NCI-H524 treated with DMSO at 0.1 percent for 48 hours (cell line): ENCODE measurements at regions not wholly inside any gene's neighbourhood (a gene's known extent, or its start where the extent isn't known, plus 50 kb on each side); places are given as distances from the start of the nearest gene placed in this dataset.
"Not testable (repeated sequence)": the region's sequence is repeated elsewhere in the genome, so short reads cannot be mapped to it uniquely, and the experiment has no call there.

ENCODE experiments used
- DNase-seq: peaks from one replicate; lab custom pipeline; 2025; lab: John Stamatoyannopoulos, UW

DNA sequence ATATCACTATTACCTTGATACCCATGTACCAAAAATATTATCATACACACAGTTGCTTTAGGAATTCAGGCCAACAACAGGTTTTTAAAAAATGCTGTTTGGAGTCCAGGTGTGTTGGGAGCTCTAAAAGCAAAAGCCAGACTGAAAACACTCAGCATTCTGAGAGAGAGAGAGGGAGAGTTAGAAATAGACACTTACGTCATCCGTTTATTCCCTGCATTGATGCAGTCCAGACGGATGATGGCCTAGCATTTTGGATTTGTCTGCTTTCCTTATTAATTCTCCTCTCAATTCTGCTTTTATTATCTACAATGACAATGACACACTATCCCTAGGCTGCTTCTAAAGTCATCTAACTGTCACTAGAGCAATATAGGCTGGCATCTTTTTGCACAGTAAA, 358.3 kb upstream of the BOD1L1 start:
- no peak for DNase-seq

DNA sequence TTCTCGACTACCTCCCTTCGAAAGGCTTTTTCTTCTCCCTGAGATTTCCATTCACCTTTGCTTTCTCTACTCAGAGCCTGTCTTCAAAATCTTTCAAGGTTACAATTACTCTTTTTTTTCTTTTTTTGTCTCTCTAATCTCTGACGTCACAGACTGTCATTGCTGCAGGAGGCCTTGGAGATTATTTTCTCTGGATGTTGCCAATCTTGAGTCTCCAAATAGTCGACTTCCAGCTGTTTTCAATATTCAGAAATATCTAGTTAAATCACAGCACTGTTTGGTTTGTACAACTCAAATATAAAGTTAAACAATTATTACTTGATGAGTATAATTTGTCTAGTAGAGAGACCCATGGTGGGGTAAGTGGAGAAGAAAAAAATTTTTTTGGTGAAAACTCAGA, 359.0 kb upstream of the BOD1L1 start:
- no peak for DNase-seq

DNA sequence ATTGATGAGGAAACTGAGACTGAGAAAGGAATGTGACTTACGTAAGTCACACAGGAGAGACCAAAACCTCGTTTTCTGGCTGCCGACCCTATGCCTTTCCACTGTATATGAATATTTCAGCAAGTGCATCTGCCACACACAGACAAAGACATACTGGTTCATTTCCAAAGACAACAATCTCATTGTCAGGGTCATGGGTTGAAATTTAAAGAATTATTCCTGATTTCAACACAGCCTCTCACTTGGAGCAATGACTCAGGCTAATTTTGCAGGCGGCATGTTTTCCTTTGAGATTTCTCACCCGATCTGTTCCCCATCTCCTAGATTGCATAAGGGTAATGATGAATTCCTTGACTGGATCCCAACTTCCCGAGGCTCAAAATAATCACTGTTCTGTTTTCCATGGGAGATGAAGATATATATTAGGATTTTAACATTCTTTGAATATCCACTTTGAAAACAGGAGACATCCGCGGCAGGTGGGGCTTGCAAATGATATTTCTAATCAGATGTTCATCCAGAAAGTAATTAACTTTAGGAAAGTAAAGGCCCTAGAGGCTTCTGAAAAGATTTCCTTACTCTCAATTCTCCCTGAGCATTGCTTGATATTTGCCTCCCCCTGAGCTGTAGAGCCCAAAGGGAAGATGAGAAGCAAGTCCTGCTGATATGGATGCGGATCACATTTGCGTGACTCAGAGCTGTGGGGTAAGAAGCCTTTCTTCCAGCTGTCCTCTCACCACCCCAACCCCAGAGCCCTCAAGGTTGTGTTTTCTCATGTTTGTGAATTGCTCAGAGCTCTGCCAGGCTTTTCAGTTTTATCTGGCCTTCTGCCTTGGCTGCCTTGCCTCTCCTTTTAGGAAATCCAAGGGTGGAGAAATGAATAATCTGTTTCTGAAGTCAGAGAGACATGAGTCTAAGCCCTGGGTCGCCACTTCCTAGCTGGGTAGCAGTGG, 361.1 kb upstream of the BOD1L1 start:
- no peak for DNase-seq

DNA sequence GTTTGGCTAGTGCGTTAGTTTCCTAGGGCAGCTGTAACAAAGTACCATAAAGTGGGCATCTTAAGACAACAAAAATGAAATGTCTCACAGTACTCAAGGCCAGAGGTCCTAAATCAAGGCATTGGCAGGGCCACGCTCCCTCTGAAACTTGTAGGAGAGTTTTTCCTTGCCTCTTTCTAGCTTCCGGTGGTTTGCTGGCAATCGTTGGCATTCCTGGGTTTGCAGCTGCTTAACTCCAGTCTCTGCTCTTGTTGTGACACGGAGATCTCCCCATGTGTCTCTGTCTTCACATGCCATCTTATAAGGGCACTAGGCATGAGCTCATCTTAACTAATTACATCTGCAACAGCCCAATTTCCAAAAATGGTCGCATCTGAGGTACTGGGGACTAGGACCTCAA, 362.0 kb upstream of the BOD1L1 start:
- no peak for DNase-seq

DNA sequence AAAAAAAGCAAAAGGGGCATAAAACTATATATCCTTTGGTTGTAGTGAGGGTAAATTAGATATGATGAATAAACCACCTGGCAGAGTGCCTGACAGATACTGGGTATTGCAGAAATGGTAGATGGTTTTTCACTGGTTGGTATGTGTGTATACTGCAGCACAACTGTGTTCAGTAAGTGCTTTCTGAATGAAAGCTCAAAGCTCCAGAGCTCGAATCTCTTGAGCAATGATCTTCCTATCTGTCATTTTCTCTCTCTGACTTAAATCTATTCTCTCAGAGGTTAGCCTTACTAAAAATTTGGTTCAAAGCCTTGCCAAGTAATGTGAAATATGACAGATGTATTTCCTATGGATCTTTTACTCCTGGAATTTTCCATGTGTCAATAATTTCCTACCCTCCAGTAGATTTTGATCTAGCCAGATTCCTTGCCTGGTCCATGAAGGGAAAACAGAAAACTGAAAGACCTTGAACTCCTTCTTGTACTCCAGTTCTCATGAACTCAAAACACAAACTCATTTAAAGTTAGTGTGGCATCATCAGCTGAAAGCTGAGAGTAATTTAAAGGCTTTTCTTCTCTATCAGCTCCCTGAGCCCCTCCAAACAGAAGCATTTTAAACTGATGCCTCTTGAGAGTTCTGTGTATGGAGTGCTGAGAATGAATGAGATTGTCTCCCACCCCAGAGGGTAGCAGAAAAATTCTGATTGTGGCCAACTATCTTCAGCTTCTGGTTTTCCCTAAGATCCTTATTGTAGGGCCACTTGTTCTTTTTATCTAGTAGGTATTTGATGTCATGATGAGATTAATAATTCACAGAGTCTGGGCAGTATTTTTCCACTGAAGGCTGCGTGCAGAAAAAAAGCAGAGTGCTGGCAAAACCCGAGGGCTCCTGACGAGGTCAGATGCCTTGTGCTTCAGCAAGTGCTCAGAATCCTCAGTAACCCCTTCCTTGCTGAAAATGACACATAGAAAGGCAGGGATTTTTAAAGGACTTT, 363.4 kb upstream of the BOD1L1 start:
- no peak for DNase-seq

DNA sequence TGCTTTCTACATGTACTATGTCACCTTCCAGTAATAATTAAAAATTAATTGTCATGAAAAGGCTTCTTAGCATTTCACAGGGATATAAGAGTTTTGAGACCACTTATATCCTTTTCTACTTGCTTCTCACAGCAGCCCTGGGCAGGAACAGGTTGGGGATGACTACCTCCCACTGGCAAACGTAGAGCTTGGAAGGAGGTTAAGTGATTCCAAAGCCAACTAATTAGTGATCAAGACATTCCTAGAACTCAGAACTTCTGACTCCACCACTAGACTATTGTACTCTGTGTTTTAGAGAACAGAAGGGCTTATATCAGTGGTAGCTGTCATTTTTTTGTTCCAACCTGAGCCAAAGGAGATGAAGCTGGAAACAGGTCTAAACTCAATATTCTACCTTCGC, 364.5 kb upstream of the BOD1L1 start:
- DNase-seq = no peak

DNA sequence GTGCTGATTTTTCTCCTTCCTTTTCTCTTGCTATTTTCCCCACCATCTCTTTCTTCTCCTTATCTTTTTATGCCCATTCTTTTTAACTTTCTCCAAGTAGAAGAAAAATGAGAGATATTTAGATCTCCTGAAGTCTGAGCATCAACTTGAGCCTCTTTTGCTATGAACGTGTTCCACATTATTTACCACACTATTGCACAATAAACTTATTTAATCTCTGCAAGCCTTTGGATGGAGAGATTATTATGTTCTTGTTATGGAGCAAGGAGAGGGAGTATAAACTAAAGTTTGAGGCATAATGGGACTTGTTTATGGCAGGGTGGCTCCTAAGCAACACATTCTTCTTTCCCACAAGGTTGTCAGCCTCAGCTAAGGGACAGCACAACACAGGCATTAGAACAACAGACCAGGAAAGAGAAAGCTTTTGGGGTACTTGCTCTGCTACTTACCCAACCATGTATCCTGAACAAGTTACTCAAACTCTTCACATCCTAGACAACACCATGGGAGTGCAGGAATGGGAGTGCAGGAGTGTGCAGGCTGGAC, 365.5 kb upstream of the BOD1L1 start:
- DNase-seq = no peak

DNA sequence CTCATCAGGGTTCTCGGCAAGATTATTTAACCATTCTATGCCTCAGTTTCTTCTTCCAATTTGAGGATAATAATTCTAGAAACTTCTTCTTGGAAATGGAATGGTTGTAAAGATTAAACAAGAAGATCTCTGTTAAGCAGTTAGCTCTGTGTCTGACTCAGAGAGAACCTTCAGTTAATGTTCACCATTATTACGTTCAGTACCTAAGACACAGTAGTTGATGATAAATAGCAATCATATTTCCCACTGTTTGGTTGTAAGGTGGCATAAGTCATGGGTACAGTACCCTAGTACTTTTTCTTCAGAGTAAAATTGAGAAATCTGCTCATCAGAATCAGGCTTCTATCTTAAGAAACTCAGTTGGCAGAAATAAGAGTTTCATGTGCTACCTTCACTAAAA, 366.5 kb upstream of the BOD1L1 start:
- no peak for DNase-seq

DNA sequence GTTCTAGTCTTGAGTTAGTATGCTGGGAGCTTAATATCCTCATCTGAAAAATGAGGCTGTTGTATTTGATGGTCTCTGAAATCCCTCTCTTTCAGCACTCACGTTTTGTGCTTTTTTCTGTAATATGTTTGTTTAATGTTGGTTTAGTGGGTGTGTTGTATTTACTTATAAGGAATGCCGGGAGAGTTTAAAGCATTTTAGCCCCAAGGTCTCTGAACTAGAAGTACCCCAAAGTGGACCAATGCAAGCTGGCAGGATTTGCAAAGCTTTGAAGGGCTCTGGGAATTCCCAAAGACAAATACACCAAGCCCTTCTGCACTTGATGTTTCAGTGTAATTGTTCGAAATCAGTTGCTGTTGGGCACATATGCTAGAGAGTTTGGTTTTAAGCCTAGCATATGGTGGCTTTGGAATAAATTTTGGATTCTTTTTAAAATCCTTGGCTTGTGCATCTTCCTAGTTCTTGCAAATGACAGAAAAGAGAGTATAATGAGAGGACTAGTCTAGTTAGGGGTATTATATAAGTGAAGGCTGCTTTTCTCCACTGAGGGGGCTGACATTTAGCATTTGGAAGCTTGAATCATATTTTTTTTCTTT, 371.4 kb upstream of the BOD1L1 start:
- DNase-seq = no peak

DNA sequence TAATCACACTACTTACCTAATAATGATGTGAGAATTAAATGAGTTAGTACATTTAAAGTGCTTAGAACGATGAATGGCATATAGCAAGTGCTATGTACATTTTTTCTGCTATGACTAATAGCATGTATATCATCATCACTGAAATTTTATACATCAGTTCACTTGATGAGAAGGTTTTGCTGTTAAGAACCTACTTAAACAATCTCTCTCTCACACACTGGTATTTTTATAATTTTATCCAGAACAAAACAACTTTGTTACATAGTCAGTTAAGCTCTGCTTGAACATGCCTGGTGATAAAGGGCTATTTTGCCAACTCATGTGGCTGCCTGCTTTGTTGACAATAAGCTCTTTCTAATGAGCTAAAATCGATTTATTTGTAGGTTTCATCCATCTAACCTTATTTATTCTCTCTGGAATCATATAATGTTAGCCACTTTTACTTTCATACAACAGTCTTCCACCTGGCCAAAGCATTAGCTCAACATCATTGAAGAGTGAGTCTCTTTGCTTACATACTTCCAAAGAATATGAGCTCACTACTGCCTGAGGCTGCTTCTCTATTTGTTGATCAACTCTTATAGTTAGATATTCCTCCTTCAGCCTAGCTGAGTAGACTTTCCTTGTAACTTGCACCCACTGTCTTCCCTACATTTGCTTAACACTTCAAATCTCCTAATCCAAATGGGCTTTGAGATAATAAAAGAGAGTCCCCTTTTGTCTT, 372.7 kb upstream of the BOD1L1 start:
- DNase-seq = no peak

DNA sequence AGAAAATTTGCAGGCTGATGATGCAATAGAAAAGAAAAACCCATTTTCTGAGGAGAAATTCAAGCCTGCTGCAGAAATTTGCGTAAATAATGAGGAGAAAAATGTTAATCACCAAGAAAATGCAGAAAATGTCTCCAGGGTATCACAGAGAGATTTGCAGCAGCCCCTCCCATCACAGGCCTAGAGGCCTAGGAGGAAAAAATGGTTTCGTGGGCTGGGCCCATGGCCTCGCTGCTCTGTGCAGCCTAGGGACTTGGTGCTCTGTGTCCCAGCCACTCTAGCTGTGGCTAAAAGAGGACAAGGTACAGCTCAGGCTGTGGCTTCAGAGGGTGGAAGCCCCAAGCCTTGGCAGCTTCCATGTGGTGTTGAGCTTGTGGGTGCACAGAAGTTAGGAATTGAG, 374.8 kb upstream of the BOD1L1 start:
- not testable (repeated sequence) for DNase-seq

DNA sequence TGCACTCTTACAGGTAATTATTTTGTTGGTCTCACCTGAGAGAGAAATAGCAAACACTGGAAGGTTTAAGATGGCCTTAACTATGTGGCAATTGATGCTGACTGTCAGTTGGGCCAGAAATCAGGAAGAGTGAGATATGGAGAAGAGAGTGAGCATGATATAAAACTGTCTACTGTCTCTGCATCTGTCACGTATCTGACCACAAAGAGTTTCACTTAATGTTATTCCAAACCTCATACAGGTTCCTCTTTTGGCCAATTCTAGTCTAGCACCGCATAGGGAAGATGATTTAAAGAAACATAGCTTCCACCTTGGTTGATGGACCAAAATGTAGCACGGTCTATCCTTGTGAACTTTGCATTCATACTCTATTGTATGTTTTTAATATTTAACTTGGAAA, 381.0 kb upstream of the BOD1L1 start:
- no peak for DNase-seq

DNA sequence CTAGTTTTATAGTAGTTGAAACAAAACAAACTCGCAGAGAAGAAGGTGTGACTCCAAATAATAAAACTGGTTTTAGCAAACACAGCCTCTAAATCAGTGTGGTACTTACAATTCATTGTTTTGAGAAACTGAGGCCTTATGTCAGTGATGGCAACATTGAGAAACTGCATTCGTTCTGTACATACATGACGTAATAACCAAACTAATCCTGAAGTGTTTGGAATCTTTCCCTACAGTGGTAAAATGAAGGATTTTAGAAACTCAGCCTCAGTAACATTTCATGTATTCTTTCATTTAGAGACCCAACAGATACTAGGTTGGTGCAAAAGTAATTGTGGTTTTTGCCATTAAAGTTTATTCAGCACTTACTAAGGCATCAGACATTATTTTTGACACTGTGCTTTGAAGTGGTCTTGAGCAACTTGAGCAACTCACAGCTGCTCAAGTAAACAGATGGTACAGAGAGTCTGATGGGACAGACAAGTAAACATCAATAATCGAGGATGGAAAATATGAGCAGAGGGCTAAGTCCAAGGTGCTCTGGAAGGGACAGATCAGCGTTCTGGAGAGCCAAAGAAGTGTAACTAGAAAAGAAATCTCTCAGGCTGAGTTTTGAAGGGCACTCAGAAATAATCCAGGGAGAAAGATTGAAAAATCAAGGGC, 390.8 kb upstream of the BOD1L1 start:
- DNase-seq = no peak

DNA sequence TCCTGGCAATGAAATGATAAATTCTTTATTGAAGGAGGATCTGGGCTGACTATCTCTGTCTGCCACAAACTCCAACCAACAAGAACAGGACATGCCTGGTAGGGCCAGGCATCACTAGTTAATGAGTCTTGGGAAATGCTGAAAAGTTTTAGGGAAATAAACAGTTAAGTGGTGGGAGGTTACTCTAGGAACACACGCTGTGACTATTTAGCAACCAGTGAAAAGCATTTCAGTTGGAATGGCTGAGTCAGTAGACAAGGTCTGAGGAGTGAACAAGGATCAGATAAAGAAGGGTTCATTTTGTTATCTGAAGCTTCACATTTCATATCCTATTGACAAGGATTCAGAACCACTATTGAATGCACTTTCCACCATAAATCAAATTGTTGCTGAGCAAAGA, 394.9 kb upstream of the BOD1L1 start:
- DNase-seq = no peak

DNA sequence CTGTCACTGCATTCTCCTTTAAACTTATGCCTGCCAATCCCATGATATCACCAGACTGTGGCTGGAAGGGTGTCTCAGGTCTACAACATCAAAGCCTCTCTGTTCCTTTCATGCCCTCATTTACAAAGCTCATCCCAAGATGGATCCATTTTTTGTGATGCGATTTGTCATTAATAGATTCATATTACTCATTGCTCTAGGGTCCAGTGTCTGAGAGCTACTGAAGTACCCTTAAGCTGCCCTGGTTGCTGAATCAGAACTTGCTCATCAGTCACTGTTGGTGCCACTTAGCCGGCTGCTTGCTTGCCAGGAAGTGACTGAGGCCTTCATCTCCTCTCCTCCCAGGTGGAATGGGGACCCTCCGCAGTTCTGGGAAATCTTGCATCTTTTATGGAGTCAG, 395.5 kb upstream of the BOD1L1 start:
- DNase-seq = no peak

DNA sequence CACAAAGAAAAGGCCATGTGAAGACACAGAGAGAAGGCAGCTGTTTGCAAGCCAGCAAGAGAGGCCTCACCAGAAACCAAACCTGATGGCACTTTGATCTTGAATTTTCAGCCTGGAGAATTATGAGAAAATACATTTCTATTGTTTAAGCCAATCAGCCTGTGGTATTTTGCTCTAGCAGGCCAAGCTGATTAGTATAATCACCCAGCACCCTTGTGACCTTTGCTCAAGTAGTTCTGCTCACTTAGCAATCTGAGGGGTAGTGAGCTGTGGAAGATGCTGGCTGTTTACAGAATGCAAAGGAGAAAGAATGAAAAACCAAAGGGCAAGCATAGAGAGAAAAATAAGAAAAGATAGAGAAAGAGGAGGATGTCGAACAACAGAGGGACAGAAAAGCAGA, 396.4 kb upstream of the BOD1L1 start:
- DNase-seq = no peak

DNA sequence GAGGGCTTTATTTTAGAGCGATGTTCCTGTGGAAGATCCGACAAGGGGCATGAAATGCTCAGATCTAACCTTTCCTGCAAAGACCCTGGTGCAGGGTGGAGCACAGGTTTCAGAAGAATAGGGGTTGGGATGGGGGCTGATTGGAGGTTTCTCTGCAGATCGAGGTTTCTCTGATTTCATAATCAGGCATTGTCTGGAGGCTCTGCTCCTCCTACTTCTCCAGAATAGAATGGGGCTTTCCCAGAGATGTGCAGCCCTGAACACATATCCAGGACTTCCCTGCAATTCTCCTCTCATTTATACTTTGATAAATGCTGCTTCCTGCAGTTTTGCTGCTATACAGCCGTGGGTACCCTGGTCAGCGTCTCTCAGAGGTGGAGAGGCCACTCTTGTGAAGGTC, 397.6 kb upstream of the BOD1L1 start:
- no peak for DNase-seq

DNA sequence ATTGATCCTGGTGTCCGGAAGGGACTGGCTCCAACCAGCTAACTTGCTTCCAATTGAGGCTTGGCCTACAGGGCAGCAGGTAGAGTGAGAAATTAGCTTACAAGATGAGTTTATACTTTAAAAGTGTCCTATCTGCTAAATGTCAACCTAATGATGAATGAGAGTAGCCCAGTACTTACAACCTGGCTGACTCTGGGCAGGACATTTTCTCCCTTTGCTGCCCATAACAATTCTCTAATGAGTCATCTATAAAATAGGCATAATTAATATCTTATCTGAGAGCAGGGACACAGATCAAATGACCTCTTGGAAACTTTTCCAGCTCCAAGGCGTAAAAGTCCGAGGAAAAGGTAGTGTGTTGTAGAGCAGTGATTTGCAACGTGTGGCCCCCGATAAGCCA, 398.4 kb upstream of the BOD1L1 start:
- no peak for DNase-seq

DNA sequence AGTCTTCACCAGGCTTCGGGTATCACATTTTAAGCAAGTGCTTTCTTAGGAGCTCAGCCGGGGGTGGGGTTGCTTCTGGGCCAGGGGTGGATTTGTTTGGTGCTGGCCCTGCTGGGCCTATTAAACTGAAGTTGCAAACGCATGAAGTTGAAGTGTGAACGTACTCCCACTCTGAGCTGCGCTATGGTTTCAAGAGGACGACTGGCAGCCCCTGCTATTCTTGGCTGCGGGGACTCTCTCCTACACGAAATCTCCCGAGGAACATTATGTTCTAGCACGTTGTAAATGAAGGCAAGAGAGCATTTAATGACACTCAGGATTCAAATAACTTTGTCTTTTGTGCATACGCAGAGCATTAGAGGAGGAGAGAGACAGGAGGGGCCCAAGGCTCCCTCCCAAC, 401.3 kb upstream of the BOD1L1 start:
- no peak for DNase-seq

DNA sequence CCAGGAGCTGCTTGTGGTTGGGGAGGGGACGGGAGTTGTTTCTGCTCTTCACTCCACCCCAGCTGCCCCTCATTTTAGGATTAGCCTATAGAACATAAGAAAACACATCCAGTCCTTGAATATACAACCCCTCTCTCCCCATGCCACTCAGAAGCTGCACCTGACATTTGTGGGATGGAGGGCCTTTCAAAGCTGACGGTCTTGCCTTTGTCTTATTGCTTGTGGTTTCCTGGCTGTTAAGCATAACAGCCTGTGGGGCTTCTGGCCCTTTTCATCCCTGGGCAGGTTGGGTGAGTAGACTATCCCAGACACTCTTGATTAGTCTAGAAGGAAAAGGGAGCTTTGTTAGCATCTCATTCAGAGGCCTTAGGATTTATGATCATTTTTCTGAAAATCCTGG, 407.6 kb upstream of the BOD1L1 start:
- DNase-seq = no peak

DNA sequence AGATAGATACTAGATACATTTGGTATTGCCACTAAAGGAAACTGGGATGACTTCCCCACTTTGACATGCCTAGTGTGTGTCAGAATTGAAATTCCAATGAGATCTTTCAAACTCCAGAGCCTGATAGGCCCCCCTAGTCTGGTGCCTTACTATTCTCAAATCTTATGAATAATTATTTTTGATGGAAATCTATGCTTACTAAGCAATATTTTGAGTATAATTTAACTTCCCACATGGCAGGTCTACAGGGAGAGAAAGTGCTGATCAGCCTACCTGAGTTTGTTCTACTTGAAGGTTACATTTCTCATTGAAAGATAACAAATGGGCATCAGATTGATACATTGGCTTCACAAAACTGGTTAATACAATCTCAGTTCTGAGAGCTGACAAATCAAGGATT, 415.7 kb upstream of the BOD1L1 start:
- no peak for DNase-seq
